Esophagus squamous epithelium (tissue), 4 donors: ENCODE measurements at regions not wholly inside any gene's neighbourhood (a gene's known extent, or its start where the extent isn't known, plus 50 kb on each side); places are given as distances from the start of the nearest gene placed in this dataset.

ENCODE experiments used
- POLR2A ChIP-seq, 4 donors: fragments of 450-650 bp; IDR thresholded peaks; one replicate each; pipeline ENCODE4 v1.6.1; 2017; ENCODE audit warnings: antibody characterized with exemption in 4 of 4, mild to moderate bottlenecking in 4 of 4, moderate library complexity in 3 of 4
- TF ChIP-seq, protein P1 (sequence below), 6 experiments: fragments of 450-650 bp in 4 of 6; fragments of 200-600 bp in 2 of 6; sonication (generic) in 2 of 6; IDR thresholded peaks; one replicate each; pipeline ENCODE4 v1.5.1; 2016 to 2019; ENCODE audit warnings: antibody characterized with exemption in 6 of 6, mild to moderate bottlenecking in 4 of 6, moderate library complexity in 4 of 6

DNA sequence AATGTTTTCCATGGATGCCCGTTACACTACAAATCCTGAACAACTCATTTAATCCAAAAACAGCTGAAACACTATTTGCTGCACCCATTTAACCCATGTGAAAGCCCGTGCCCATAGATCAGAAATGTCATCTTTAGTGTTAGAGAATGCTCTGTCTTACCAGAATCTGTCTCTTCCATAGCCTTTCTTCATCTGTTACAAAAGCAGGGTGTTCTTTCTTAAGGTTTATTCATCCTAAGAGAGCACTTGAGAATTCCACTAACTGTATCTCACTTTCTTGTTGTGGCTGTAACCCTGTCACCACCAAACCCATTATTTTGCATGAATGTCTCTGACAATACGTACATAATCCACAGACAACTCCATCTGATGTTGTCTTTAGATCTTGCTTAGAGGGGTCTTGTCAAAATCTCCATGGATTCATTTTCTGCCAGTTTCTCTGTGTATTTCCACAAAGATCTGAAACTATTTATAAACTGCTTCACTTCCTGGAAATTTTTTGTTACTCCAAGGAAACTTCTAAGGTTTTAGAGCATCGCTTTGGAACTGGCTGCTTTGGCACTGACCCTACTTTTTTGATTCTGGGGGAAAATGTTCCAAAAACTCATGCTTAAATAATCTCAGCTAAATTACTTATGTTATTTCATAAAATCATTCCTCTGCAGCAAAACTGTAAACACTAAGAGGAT lies 167.8 kb upstream of the CCDC54 start:
- TF ChIP-seq, protein P1, sequence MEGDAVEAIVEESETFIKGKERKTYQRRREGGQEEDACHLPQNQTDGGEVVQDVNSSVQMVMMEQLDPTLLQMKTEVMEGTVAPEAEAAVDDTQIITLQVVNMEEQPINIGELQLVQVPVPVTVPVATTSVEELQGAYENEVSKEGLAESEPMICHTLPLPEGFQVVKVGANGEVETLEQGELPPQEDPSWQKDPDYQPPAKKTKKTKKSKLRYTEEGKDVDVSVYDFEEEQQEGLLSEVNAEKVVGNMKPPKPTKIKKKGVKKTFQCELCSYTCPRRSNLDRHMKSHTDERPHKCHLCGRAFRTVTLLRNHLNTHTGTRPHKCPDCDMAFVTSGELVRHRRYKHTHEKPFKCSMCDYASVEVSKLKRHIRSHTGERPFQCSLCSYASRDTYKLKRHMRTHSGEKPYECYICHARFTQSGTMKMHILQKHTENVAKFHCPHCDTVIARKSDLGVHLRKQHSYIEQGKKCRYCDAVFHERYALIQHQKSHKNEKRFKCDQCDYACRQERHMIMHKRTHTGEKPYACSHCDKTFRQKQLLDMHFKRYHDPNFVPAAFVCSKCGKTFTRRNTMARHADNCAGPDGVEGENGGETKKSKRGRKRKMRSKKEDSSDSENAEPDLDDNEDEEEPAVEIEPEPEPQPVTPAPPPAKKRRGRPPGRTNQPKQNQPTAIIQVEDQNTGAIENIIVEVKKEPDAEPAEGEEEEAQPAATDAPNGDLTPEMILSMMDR (IDR thresholded peaks at IDR 0.05), result no peak
- no peak for TF ChIP-seq POLR2A (IDR thresholded peaks at IDR 0.05)
